ENCODE measurements at regions not wholly inside any gene's neighbourhood (a gene's known extent, or its start where the extent isn't known, plus 50 kb on each side); places are given as distances from the start of the nearest gene placed in this dataset.

DNA sequence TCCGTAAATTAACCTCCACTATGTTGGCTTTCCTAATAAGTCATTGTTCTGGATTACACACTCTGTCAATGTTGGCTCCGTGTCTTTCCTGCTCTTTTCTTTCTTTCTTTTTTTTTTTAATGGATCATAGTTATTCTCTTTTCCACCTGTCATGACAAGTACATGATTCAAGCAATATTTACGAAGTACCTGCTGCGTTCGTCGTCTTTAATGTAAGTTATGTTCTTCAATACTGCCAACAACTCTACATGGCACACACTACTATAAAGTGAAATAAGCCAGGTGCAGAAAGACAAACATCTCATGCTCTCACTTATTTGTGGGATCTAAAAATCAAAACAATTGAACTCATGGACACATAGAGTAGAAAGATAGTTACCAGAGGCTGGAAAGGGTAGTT, 239.1 kb downstream of the SCG2 start:
- TF ChIP-seq, protein P1, sequence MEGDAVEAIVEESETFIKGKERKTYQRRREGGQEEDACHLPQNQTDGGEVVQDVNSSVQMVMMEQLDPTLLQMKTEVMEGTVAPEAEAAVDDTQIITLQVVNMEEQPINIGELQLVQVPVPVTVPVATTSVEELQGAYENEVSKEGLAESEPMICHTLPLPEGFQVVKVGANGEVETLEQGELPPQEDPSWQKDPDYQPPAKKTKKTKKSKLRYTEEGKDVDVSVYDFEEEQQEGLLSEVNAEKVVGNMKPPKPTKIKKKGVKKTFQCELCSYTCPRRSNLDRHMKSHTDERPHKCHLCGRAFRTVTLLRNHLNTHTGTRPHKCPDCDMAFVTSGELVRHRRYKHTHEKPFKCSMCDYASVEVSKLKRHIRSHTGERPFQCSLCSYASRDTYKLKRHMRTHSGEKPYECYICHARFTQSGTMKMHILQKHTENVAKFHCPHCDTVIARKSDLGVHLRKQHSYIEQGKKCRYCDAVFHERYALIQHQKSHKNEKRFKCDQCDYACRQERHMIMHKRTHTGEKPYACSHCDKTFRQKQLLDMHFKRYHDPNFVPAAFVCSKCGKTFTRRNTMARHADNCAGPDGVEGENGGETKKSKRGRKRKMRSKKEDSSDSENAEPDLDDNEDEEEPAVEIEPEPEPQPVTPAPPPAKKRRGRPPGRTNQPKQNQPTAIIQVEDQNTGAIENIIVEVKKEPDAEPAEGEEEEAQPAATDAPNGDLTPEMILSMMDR (IDR thresholded peaks at IDR 0.05; ENCODE audit: low read depth, low read length): no peak
- TF ChIP-seq EZH2phosphoT487 (IDR thresholded peaks at IDR 0.05; ENCODE audit: low read depth): no peak

Data from OCI-LY3 (cell line).